ENCODE measurements at regions not wholly inside any gene's neighbourhood (a gene's known extent, or its start where the extent isn't known, plus 50 kb on each side); places are given as distances from the start of the nearest gene placed in this dataset.

DNA sequence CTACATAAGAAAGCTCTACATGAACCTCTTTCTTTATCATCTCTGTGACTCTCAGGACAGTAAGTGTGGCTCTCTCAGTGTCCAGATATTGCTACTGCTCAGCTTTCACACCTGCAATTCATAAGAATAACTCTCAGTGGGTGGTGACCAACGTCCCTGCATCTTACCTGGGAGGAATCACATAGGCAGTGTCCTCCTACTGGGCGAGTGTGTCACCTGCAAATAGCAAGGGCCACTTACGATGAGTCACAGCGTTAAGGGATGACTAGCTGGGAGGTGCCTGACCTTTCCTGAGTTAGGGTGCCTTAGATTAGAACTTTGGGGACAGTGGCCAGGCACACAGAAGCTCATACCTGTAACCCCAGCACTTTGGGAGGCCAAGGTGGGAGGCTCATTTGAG is 90.8 kb upstream of the C3orf80 start:
- no peaks in the 10 kb centered on the region for H3K4me1 ChIP-seq (ENCODE audit: control insufficient read depth in 4 of 4, insufficient read depth in 4 of 4, low read length in 3 of 4)
- no peak for TF ChIP-seq RXRA (IDR thresholded peaks at IDR 0.05)
- TF ChIP-seq RAD21 (IDR thresholded peaks at IDR 0.05), result no peak
- no peak for TF ChIP-seq JUND (IDR thresholded peaks at IDR 0.05)
- H3K27me3 ChIP-seq (ENCODE audit: control insufficient read depth in 4 of 4, insufficient read depth in 4 of 4, low read length in 3 of 4), result no peaks in the 10 kb centered on the region
- H3K9me3 ChIP-seq (ENCODE audit: control insufficient read depth in 4 of 4, low read length in 3 of 4), result no peaks in the 10 kb centered on the region
- H3K36me3 ChIP-seq (ENCODE audit: control insufficient read depth in 4 of 4, insufficient read depth in 3 of 4, low read depth in 1 of 4, low read length in 3 of 4), result no peaks in the 10 kb centered on the region
- H3K9ac ChIP-seq (ENCODE audit: low read depth in 1 of 2, low read length in 2 of 2), result no peak overlapping the region
- WGBS, result 88% methylated on average over 4 of the region's 4 CpGs
- H3K27ac ChIP-seq (ENCODE audit: low read depth in 1 of 2, low read length in 2 of 2), result no peak overlapping the region
- no peak overlapping the region for H3K4me3 ChIP-seq (ENCODE audit: low read depth in 1 of 3, low read length in 3 of 3)
- no peak for DNase-seq (ENCODE audit: low spot score)

- no peaks in the 10 kb centered on the region for H3K9me3 ChIP-seq (ENCODE audit: control insufficient read depth in 4 of 4, low read length in 3 of 4)
- no peak overlapping the region for H3K27ac ChIP-seq (ENCODE audit: low read depth in 1 of 2, low read length in 2 of 2)
- no peak overlapping the region for H3K9ac ChIP-seq (ENCODE audit: low read depth in 1 of 2, low read length in 2 of 2)
- no peaks in the 10 kb centered on the region for H3K4me1 ChIP-seq (ENCODE audit: control insufficient read depth in 4 of 4, insufficient read depth in 4 of 4, low read length in 3 of 4)
- no peak for TF ChIP-seq RAD21 (IDR thresholded peaks at IDR 0.05)
- H3K27me3 ChIP-seq (ENCODE audit: control insufficient read depth in 4 of 4, insufficient read depth in 4 of 4, low read length in 3 of 4), result no peaks in the 10 kb centered on the region
- H3K4me3 ChIP-seq (ENCODE audit: low read depth in 1 of 3, low read length in 3 of 3), result no peak overlapping the region
- no peaks in the 10 kb centered on the region for H3K36me3 ChIP-seq (ENCODE audit: control insufficient read depth in 4 of 4, insufficient read depth in 3 of 4, low read depth in 1 of 4, low read length in 3 of 4)
- DNase-seq (ENCODE audit: low spot score), result no peak
- WGBS, result 54% methylated on average over 2 of the region's 2 CpGs
These were observed 90.3 kb upstream of the C3orf80 start for GRCh38 chr3:160134964-160135363.

DNA sequence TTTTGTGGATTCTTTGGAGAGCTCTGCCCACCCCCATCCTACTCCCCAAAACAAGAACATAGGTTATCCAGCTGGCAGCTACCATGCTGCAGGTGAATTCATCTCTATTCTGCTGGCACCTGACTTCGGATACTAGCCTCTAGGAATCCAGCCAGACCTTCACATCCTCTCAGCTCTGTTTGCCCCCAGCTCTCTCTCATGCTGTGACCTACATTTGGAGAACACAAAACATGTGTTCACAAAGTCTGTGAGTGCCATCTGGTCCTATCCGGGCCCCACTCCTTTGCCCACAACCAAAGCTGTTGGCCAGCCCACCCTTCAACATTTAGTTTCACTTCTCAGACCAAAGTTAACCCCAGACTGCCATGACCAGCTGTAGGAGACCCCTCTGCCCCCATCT is 89.4 kb upstream of the C3orf80 start:
- WGBS, result 73% methylated on average over 2 of the region's 2 CpGs
- no peaks in the 10 kb centered on the region for H3K9me3 ChIP-seq (ENCODE audit: control insufficient read depth in 4 of 4, low read length in 3 of 4)
- H3K27me3 ChIP-seq (ENCODE audit: control insufficient read depth in 4 of 4, insufficient read depth in 4 of 4, low read length in 3 of 4), result no peaks in the 10 kb centered on the region
- no peak overlapping the region for H3K4me3 ChIP-seq (ENCODE audit: low read depth in 1 of 3, low read length in 3 of 3)
- no peak for DNase-seq (ENCODE audit: low spot score)
- no peak overlapping the region for H3K27ac ChIP-seq (ENCODE audit: low read depth in 1 of 2, low read length in 2 of 2)
- H3K36me3 ChIP-seq (ENCODE audit: control insufficient read depth in 4 of 4, insufficient read depth in 3 of 4, low read depth in 1 of 4, low read length in 3 of 4), result no peaks in the 10 kb centered on the region
- no peak overlapping the region for H3K9ac ChIP-seq (ENCODE audit: low read depth in 1 of 2, low read length in 2 of 2)
- TF ChIP-seq EGR1 (IDR thresholded peaks at IDR 0.05; ENCODE audit: low read depth in 2 of 2), result no peak
- TF ChIP-seq HNF4A (conservative IDR thresholded peaks at IDR 0.05), result no peak
- no peaks in the 10 kb centered on the region for H3K4me1 ChIP-seq (ENCODE audit: control insufficient read depth in 4 of 4, insufficient read depth in 4 of 4, low read length in 3 of 4)

DNA sequence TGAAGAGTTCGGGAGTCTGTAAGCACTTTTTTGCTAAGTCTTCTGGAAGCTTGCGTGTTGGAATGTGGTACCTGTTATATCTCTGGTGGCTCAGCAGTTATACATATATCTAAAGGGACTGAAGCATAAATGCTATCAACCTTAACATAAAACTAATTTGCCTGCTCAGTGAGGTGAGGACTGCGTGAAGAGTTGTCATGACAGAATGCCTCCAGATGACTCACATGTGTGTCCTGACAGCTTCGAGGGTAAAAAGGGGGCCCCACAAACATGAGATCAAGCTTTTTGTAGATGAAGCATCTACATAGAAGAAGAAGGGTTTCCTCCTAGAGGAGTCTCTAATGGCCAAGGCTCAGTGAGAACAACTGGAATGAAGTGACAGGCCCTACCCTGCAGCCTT is 88.8 kb upstream of the C3orf80 start:
- Histone ChIP-seq H3K27ac (ENCODE audit: low read depth in 1 of 2, low read length in 2 of 2) (no peak overlapping the region), H3K9me3 (ENCODE audit: control insufficient read depth in 4 of 4, low read length in 3 of 4) (no peaks in the 10 kb centered on the region), H3K36me3 (ENCODE audit: control insufficient read depth in 4 of 4, insufficient read depth in 3 of 4, low read depth in 1 of 4, low read length in 3 of 4) (no peaks in the 10 kb centered on the region), H3K4me1 (ENCODE audit: control insufficient read depth in 4 of 4, insufficient read depth in 4 of 4, low read length in 3 of 4) (no peaks in the 10 kb centered on the region), H3K9ac (ENCODE audit: low read depth in 1 of 2, low read length in 2 of 2) (no peak overlapping the region), H3K27me3 (ENCODE audit: control insufficient read depth in 4 of 4, insufficient read depth in 4 of 4, low read length in 3 of 4) (no peaks in the 10 kb centered on the region), H3K4me3 (ENCODE audit: low read depth in 1 of 3, low read length in 3 of 3) (no peak overlapping the region)
- 89% methylated on average over 4 of the region's 4 CpGs for WGBS
- DNase-seq (ENCODE audit: low spot score), result no peak
- TF ChIP-seq FOXA2 (IDR thresholded peaks at IDR 0.05) (no peak), JUND (IDR thresholded peaks at IDR 0.05) (no peak), NR2F2 (IDR thresholded peaks at IDR 0.05) (no peak)

DNA sequence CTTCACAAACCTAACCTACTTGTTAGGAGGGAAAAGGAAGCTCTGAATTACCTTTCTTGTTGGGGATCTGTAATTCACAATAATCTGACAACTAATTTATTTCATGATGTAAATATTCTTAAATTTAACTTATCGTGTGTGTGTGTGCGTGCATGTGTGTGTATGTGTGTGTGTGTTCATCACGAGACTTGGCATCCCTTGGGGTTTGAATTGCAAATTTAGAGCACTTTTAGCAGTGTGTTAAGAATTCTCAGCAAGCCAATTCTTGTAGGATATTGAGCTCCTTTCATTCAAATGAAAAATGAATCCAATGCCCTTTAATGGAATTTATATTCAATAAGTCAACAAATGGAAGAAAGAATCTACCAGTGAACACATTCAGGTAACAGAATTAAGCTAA is 85.9 kb upstream of the C3orf80 start:
- Histone ChIP-seq H3K4me3 (ENCODE audit: low read depth in 1 of 3, low read length in 3 of 3) (no peak overlapping the region), H3K36me3 (ENCODE audit: control insufficient read depth in 4 of 4, insufficient read depth in 3 of 4, low read depth in 1 of 4, low read length in 3 of 4) (no peaks in the 10 kb centered on the region), H3K9ac (ENCODE audit: low read depth in 1 of 2, low read length in 2 of 2) (no peak overlapping the region), H3K27ac (ENCODE audit: low read depth in 1 of 2, low read length in 2 of 2) (no peak overlapping the region), H3K9me3 (ENCODE audit: control insufficient read depth in 4 of 4, low read length in 3 of 4) (peaks cover 0 to 3% (median under 1%) of the 10 kb centered on the region in 4 donors), H3K4me1 (ENCODE audit: control insufficient read depth in 4 of 4, insufficient read depth in 4 of 4, low read length in 3 of 4) (no peaks in the 10 kb centered on the region), H3K27me3 (ENCODE audit: control insufficient read depth in 4 of 4, insufficient read depth in 4 of 4, low read length in 3 of 4) (no peaks in the 10 kb centered on the region)
- WGBS, result 92% methylated on average over 3 of the region's 3 CpGs
- TF ChIP-seq, protein P1, sequence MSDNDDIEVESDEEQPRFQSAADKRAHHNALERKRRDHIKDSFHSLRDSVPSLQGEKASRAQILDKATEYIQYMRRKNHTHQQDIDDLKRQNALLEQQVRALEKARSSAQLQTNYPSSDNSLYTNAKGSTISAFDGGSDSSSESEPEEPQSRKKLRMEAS (IDR thresholded peaks at IDR 0.05), result no peak
- no peak for TF ChIP-seq FOXA1 (IDR thresholded peaks at IDR 0.05)
- no peak for TF ChIP-seq HNF4A (conservative IDR thresholded peaks at IDR 0.05)
- TF ChIP-seq GABPA (IDR thresholded peaks at IDR 0.05 in 1 of 2, conservative IDR thresholded peaks at IDR 0.05 in 1 of 2), result no peak
- no peak for TF ChIP-seq REST (IDR thresholded peaks at IDR 0.05)
- TF ChIP-seq RAD21 (IDR thresholded peaks at IDR 0.05), result no peak
- TF ChIP-seq SP1 (IDR thresholded peaks at IDR 0.05), result no peak
- TF ChIP-seq FOXA2 (IDR thresholded peaks at IDR 0.05), result no peak
- DNase-seq (ENCODE audit: low spot score), result no peak

All from liver (tissue), 7 donors.